T47D (cell line): ENCODE measurements at regions not wholly inside any gene's neighbourhood (a gene's known extent, or its start where the extent isn't known, plus 50 kb on each side); places are given as distances from the start of the nearest gene placed in this dataset.
"Not testable (repeated sequence)": the region's sequence is repeated elsewhere in the genome, so short reads cannot be mapped to it uniquely, and the experiment has no call there.

Source experiments
- DNase-seq, 2 experiments: peaks; one replicate each; pipeline versions ENCODE4 v3.0.0 to v3.0.0-alpha.2; 2011 to 2012; ENCODE audit warnings: low read depth in 1 of 2, low spot score in 1 of 2
- JUND ChIP-seq: IDR thresholded peaks from 2 replicates; pipeline ENCODE4 v1.6.1; 2012; ENCODE audit warnings: low read depth
- in situ Hi-C: cut with HindIII; loops from 2 replicates; pipeline ENCODE4 v1.10.0; 2016; ENCODE audit warnings: low sequenced_read_pairs, low pct_unique_long_range_greater_than_20kb

- no peak for TF ChIP-seq JUND
- in situ Hi-C loops = no loop called here
- peak in 1 of 2 experiments; percentile 14 for DNase-seq
Observed at GRCh38 chr6:94902974-94903628, 674.2 kb upstream of the MANEA start.

GRCh38 chr6:94899191-94899590, 678.1 kb upstream of the MANEA start:
- TF ChIP-seq JUND = no peak
- in situ Hi-C loops = no loop called here

GRCh38 chr6:94894300-94894699, 683.0 kb upstream of the MANEA start:
- TF ChIP-seq JUND = no peak
- in situ Hi-C loops = no loop called here
- DNase-seq = peak in 1 of 2 experiments; percentile 3

More at GRCh38 chr6:94899191-94899590, 678.1 kb upstream of the MANEA start:
- DNase-seq = no peak

- TF ChIP-seq JUND = no peak
- in situ Hi-C loops = no loop called here
- no peak for DNase-seq
Observed at GRCh38 chr6:94893327-94893726, 684.0 kb upstream of the MANEA start.

GRCh38 chr6:94873819-94874218, 703.5 kb upstream of the MANEA start:
- in situ Hi-C loops, DNase-seq: not testable (repeated sequence)

GRCh38 chr6:94862112-94862511, 715.2 kb upstream of the MANEA start:
- in situ Hi-C loops = no loop called here
- no peak for TF ChIP-seq JUND
- no peak for DNase-seq

- in situ Hi-C loops = no loop called here
- TF ChIP-seq JUND = no peak
- no peak for DNase-seq
Observed at GRCh38 chr6:94859924-94860323, 717.4 kb upstream of the MANEA start.

GRCh38 chr6:94856999-94857398, 720.3 kb upstream of the MANEA start:
- in situ Hi-C loops, DNase-seq: not testable (repeated sequence)

GRCh38 chr6:94851329-94851728, 726.0 kb upstream of the MANEA start:
- DNase-seq, in situ Hi-C loops: not testable (repeated sequence)

- no peak for DNase-seq
- in situ Hi-C loops = no loop called here
- TF ChIP-seq JUND = no peak
Observed at GRCh38 chr6:94845742-94846141, 731.6 kb upstream of the MANEA start.

GRCh38 chr6:94835264-94835663, 742.1 kb upstream of the MANEA start:
- no peak for DNase-seq
- in situ Hi-C loops = no loop called here
- no peak for TF ChIP-seq JUND

- no peak for DNase-seq
- TF ChIP-seq JUND = no peak
- in situ Hi-C loops = no loop called here
Observed at GRCh38 chr6:94813806-94814205, 763.5 kb upstream of the MANEA start.

GRCh38 chr6:94801344-94801743, 776.0 kb upstream of the MANEA start:
- no peak for DNase-seq
- no peak for TF ChIP-seq JUND
- in situ Hi-C loops = no loop called here

GRCh38 chr6:94785514-94785913, 791.8 kb upstream of the MANEA start:
- in situ Hi-C loops = no loop called here
- TF ChIP-seq JUND = no peak
- DNase-seq = no peak

GRCh38 chr6:94785081-94785480, 792.3 kb upstream of the MANEA start:
- in situ Hi-C loops = not testable (repeated sequence)
- peak in 1 of 2 experiments; percentile 22 for DNase-seq
